ENCODE measurements at regions not wholly inside any gene's neighbourhood (a gene's known extent, or its start where the extent isn't known, plus 50 kb on each side); places are given as distances from the start of the nearest gene placed in this dataset.

GRCh38 chr11:23490557-23491235 is 630.4 kb upstream of the CCDC179 start:
- no peak for DNase-seq (ENCODE audit: extremely low read depth, insufficient read length)
- no peak overlapping the region for H3K4me3 ChIP-seq (replicated peaks; ENCODE audit: low read depth, low read length)

DNA sequence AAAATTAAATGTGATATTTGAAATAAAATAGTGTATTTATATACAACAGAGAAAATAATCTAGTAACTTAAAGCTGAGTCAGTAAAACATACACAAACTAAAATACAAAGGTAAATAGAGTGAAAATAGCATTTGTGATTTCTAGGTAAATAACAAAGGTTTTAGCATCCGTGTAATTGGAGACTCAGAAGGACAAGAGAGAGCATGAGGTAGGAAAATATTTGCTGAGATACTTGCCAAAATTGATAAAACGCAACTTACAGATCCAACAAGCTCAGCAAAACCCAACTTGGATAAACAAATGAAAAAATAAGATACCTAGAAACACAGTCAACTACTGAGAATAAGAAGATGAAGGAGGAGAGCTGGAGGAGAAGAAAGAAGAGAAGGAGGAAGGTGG is 634.7 kb upstream of the CCDC179 start:
- TF ChIP-seq CTCF (IDR thresholded peaks at IDR 0.05; ENCODE audit: insufficient read depth, low read length, poor library complexity, severe bottlenecking), result no peak
- H3K27me3 ChIP-seq (replicated peaks; ENCODE audit: control insufficient read depth, insufficient read depth, low read length), result no peaks in the 10 kb centered on the region
- DNase-seq (ENCODE audit: extremely low read depth, insufficient read length), result no peak
- no peak overlapping the region for H3K4me3 ChIP-seq (replicated peaks; ENCODE audit: low read depth, low read length)
- H3K36me3 ChIP-seq (ENCODE audit: control insufficient read depth, insufficient read depth, low read length), result no peaks in the 10 kb centered on the region

More at GRCh38 chr11:23490557-23491235, 630.4 kb upstream of the CCDC179 start:
- no peak for TF ChIP-seq CTCF (IDR thresholded peaks at IDR 0.05; ENCODE audit: insufficient read depth, low read length, poor library complexity, severe bottlenecking)
- H3K27me3 ChIP-seq (replicated peaks; ENCODE audit: control insufficient read depth, insufficient read depth, low read length), result no peaks in the 10 kb centered on the region
- H3K36me3 ChIP-seq (ENCODE audit: control insufficient read depth, insufficient read depth, low read length), result no peaks in the 10 kb centered on the region

- no peaks in the 10 kb centered on the region for H3K36me3 ChIP-seq (ENCODE audit: control insufficient read depth, insufficient read depth, low read length)
- no peak for TF ChIP-seq CTCF (IDR thresholded peaks at IDR 0.05; ENCODE audit: insufficient read depth, low read length, poor library complexity, severe bottlenecking)
Observed at GRCh38 chr11:23496340-23496739, 636.1 kb upstream of the CCDC179 start.

GRCh38 chr11:23497040-23497439 is 636.8 kb upstream of the CCDC179 start:
- Histone ChIP-seq H3K4me3 (replicated peaks; ENCODE audit: low read depth, low read length) (no peak overlapping the region), H3K36me3 (ENCODE audit: control insufficient read depth, insufficient read depth, low read length) (no peaks in the 10 kb centered on the region), H3K27me3 (replicated peaks; ENCODE audit: control insufficient read depth, insufficient read depth, low read length) (no peaks in the 10 kb centered on the region)
- DNase-seq (ENCODE audit: extremely low read depth, insufficient read length), result no peak
- TF ChIP-seq CTCF (IDR thresholded peaks at IDR 0.05; ENCODE audit: insufficient read depth, low read length, poor library complexity, severe bottlenecking), result no peak

More at GRCh38 chr11:23496340-23496739, 636.1 kb upstream of the CCDC179 start:
- DNase-seq (ENCODE audit: extremely low read depth, insufficient read length), result no peak
- Histone ChIP-seq H3K27me3 (replicated peaks; ENCODE audit: control insufficient read depth, insufficient read depth, low read length) (no peaks in the 10 kb centered on the region), H3K4me3 (replicated peaks; ENCODE audit: low read depth, low read length) (no peak overlapping the region)

- no peak for DNase-seq (ENCODE audit: extremely low read depth, insufficient read length)
- Histone ChIP-seq H3K27me3 (replicated peaks; ENCODE audit: control insufficient read depth, insufficient read depth, low read length) (no peaks in the 10 kb centered on the region), H3K36me3 (ENCODE audit: control insufficient read depth, insufficient read depth, low read length) (no peaks in the 10 kb centered on the region), H3K4me3 (replicated peaks; ENCODE audit: low read depth, low read length) (no peak overlapping the region)
- TF ChIP-seq CTCF (IDR thresholded peaks at IDR 0.05; ENCODE audit: insufficient read depth, low read length, poor library complexity, severe bottlenecking), result no peak
Observed at GRCh38 chr11:23502389-23502788, 642.1 kb upstream of the CCDC179 start.

DNA sequence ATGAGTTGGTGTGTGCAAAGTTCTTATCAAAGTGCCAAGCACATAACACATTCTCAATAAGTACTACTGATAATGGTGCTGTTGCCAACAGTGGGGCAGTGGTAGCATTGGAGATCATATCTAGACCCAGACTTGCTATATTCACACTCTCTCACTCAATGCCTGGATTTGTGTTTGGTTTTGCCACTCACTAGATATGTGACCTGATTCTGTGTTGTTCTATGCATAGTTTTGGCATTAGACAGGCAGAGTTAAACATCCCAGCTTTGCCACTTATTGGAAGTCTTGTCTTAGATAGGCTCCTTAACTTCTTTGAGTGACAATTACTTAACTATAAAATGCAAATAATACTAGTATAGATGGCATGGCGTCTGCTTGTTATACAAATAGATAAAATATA is 642.6 kb upstream of the CCDC179 start:
- no peak for TF ChIP-seq CTCF (IDR thresholded peaks at IDR 0.05; ENCODE audit: insufficient read depth, low read length, poor library complexity, severe bottlenecking)

More for the DNA sequence above, 642.6 kb upstream of the CCDC179 start:
- H3K36me3 ChIP-seq (ENCODE audit: control insufficient read depth, insufficient read depth, low read length), result no peaks in the 10 kb centered on the region
- H3K27me3 ChIP-seq (replicated peaks; ENCODE audit: control insufficient read depth, insufficient read depth, low read length), result no peaks in the 10 kb centered on the region
- DNase-seq (ENCODE audit: extremely low read depth, insufficient read length), result no peak
- no peak overlapping the region for H3K4me3 ChIP-seq (replicated peaks; ENCODE audit: low read depth, low read length)

All from GM06990 (cell line).